GM12878 (cell line): ENCODE measurements at regions not wholly inside any gene's neighbourhood (a gene's known extent, or its start where the extent isn't known, plus 50 kb on each side); places are given as distances from the start of the nearest gene placed in this dataset.

Experiments
- ATAC-seq: fragments of 200-7000 bp; cut with Tn5 transposase; 3 replicates; pipeline ENCODE4 v1.9.1; 2020; ENCODE audit warnings: mild to moderate bottlenecking, moderate library complexity
- BruUV-seq: library from RNA; stranded (reverse); fragments of 400-500 nt; replicated peaks from 2 replicates; lab custom pipeline; 2021; lab: Mats Ljungman, UMichigan
- CTCF ChIA-PET: fragments of 300-600 bp; sonication (Branson Sonifier 250); formaldehyde crosslinking; extraction: SDS; loops from one replicate; lab custom pipeline; 2021; ENCODE audit warnings: inconsistent platforms; lab: Yijun Ruan, JAX
- POLR2A ChIA-PET: fragments of 350-600 bp; formaldehyde crosslinking; extraction: SDS; loops from one replicate; lab custom pipeline; 2021; ENCODE audit warnings: inconsistent platforms; lab: Charles Lee
- RAD21 ChIA-PET: fragments of 300-600 bp; sonication (Branson Sonifier 250); formaldehyde crosslinking; loops from one replicate; lab custom pipeline; 2023; ENCODE audit warnings: antibody characterized with exemption; ENCODE audit not compliant: unreplicated experiment; lab: Charles Lee
- SMC1A ChIA-PET: fragments of 300-600 bp; sonication (Branson Sonifier 250); formaldehyde crosslinking; loops from one replicate; lab custom pipeline; 2023; ENCODE audit not compliant: unreplicated experiment, uncharacterized antibody; lab: Charles Lee
- DNase-seq: peaks from one replicate; pipeline ENCODE4 v3.0.0-alpha.2; 2011; ENCODE audit warnings: low read depth, low spot score
- FAIRE-seq: peaks from 3 replicates; lab custom pipeline; 2011; peaks lifted over from hg19 to GRCh38; lab: Jason Lieb, UNC
- H2AFZ ChIP-seq: 2 replicates; pipeline ENCODE4 v1.6.0; 2011; ENCODE audit warnings: low read depth, low read length, control low read depth; ENCODE audit not compliant: control insufficient read depth
- H3K27ac ChIP-seq: 2 replicates; pipeline ENCODE4 v1.5.1; 2011; ENCODE audit warnings: control low read depth; ENCODE audit not compliant: control insufficient read depth, insufficient read depth
- H3K27me3 ChIP-seq, 2 experiments: replicated peaks in 1 of 2; 2 replicates each; pipeline versions ENCODE4 v1.6.0 to v1.6.1; 2011; ENCODE audit warnings: low read length in 1 of 2; ENCODE audit not compliant: control insufficient read depth in 2 of 2, insufficient read depth in 2 of 2
- H3K36me3 ChIP-seq, 2 experiments: 2 replicates each; pipeline ENCODE4 v1.5.1; 2011; ENCODE audit warnings: low read length in 1 of 2; ENCODE audit not compliant: control insufficient read depth in 2 of 2, insufficient read depth in 2 of 2
- H3K4me1 ChIP-seq: 2 replicates; pipeline ENCODE4 v1.6.1; 2011; ENCODE audit warnings: mild to moderate bottlenecking, low read length, moderate library complexity, mixed read lengths; ENCODE audit not compliant: control insufficient read depth, insufficient read depth
- H3K4me2 ChIP-seq: 2 replicates; pipeline ENCODE4 v1.6.0; 2011; ENCODE audit warnings: control low read depth; ENCODE audit not compliant: control insufficient read depth, insufficient read depth
- H3K4me3 ChIP-seq: fragments of 200-600 bp; sonication (generic); 2 replicates; pipeline ENCODE4 v1.5.1; 2016
- H3K79me2 ChIP-seq: 2 replicates; pipeline ENCODE4 v1.6.0; 2011; ENCODE audit warnings: low read length; ENCODE audit not compliant: control insufficient read depth, insufficient read depth
- H3K9ac ChIP-seq: 2 replicates; pipeline ENCODE4 v1.8.0; 2011; ENCODE audit warnings: low read length, control low read depth, mixed read lengths; ENCODE audit not compliant: control insufficient read depth, insufficient read depth
- H3K9me3 ChIP-seq: replicated peaks from 3 replicates; pipeline ENCODE4 v1.5.1; 2011; ENCODE audit warnings: mild to moderate bottlenecking, low read length; ENCODE audit not compliant: control insufficient read depth, insufficient read depth
- H4K20me1 ChIP-seq: 2 replicates; pipeline ENCODE4 v1.6.0; 2011; ENCODE audit not compliant: control insufficient read depth, insufficient read depth
- HCFC1 ChIP-seq: fragments of 150-350 bp; IDR thresholded peaks from 2 replicates; pipeline ENCODE4 v1.6.1; 2014; ENCODE audit warnings: low read length
- IRF5 ChIP-seq: fragments of 450-650 bp; IDR thresholded peaks from 2 replicates; pipeline ENCODE4 v1.6.1; 2017; ENCODE audit warnings: borderline replicate concordance
- JUNB ChIP-seq: IDR thresholded peaks from 2 replicates; pipeline ENCODE4 v1.6.1; 2016; ENCODE audit warnings: antibody characterized with exemption, mild to moderate bottlenecking
- MEF2A ChIP-seq: IDR thresholded peaks from 2 replicates; pipeline ENCODE4 v1.6.1; 2011; ENCODE audit warnings: low read depth, mild to moderate bottlenecking, low read length, moderate library complexity; ENCODE audit not compliant: insufficient read depth
- MTA2 ChIP-seq: fragments of 450-650 bp; IDR thresholded peaks from 2 replicates; pipeline ENCODE4 v1.6.1; 2016; ENCODE audit warnings: low read depth, mild to moderate bottlenecking, moderate library complexity
- MYC ChIP-seq: IDR thresholded peaks from 2 replicates; pipeline ENCODE4 v1.6.1; 2011; ENCODE audit warnings: mild to moderate bottlenecking, low read length, moderate library complexity, inconsistent platforms; ENCODE audit not compliant: insufficient read depth, insufficient replicate concordance, insufficient read length, severe bottlenecking
- NR2C2 ChIP-seq: IDR thresholded peaks from 2 replicates; pipeline ENCODE4 v1.6.1; 2011; ENCODE audit warnings: borderline replicate concordance, low read depth; ENCODE audit not compliant: control insufficient read depth, insufficient read length
- PML ChIP-seq: IDR thresholded peaks from 2 replicates; pipeline ENCODE4 v1.6.1; 2012; ENCODE audit warnings: low read length, inconsistent platforms
- PRDM15 ChIP-seq: fragments of 450-650 bp; formaldehyde crosslinking; IDR thresholded peaks from 2 replicates; pipeline ENCODE4 v1.4.0; 2020; ENCODE audit warnings: mild to moderate bottlenecking, moderate library complexity
- RELB ChIP-seq: fragments of 450-650 bp; IDR thresholded peaks from 2 replicates; pipeline ENCODE4 v1.6.1; 2017; ENCODE audit warnings: low read depth, mild to moderate bottlenecking, moderate library complexity
- RFX5 ChIP-seq: IDR thresholded peaks from 2 replicates; pipeline ENCODE4 v1.6.1; 2011; ENCODE audit warnings: low read depth, low read length, improper control_type of control experiment
- SPI1 ChIP-seq: IDR thresholded peaks from 2 replicates; pipeline ENCODE4 v1.6.1; 2011; ENCODE audit warnings: low read depth, mild to moderate bottlenecking, low read length, moderate library complexity, borderline replicate concordance; ENCODE audit not compliant: insufficient read depth
- WGBS: methylation state at CpG from one replicate; pipeline ENCODE4 v1.1.6; 2016; ENCODE audit warnings: low lambda C conversion rate; ENCODE audit not compliant: insufficient replicate concordance, insufficient coverage; ENCODE audit errors: missing lambda C conversion rate; 5-methylcytosine and 5-hydroxymethylcytosine counted together
- in situ Hi-C: fragments of 300-500 bp; cut with MboI; formaldehyde crosslinking; loops from 9 replicates; pipeline ENCODE4 v1.14.3; 2018; ENCODE audit warnings: mixed read lengths
- intact Hi-C: fragments of 100-400 bp; cut with micrococcal nuclease; formaldehyde crosslinking; loops from one replicate; pipeline ENCODE4 v1.14.2; 2022; ENCODE audit not compliant: unreplicated experiment
- TF ChIP-seq, protein P1 (sequence below): fragments of 450-650 bp; IDR thresholded peaks from 2 replicates; pipeline ENCODE4 v1.6.1; 2017; ENCODE audit warnings: mild to moderate bottlenecking, low read depth, inconsistent platforms; ENCODE audit not compliant: poor library complexity, severe bottlenecking

- Histone ChIP-seq H3K4me2 (no peak overlapping the region), H3K27ac (no peak overlapping the region), H3K79me2 (no peaks in the 10 kb centered on the region), H2AFZ (no peak overlapping the region), H3K27me3 (no peaks in the 10 kb centered on the region), H3K36me3 (no peaks in the 10 kb centered on the region), H3K9me3 (no peaks in the 10 kb centered on the region), H3K4me3 (no peak overlapping the region), H4K20me1 (no peaks in the 10 kb centered on the region), H3K4me1 (no peaks in the 10 kb centered on the region), H3K9ac (no peak overlapping the region)
- in situ Hi-C loops, result no loop called here
- WGBS, result 41% methylated on average over 5 of the region's 5 CpGs
- intact Hi-C loops, result no loop called here
- TF ChIP-seq PRDM15 (CRISPR knock-in tag), result no peak
- no peak for TF ChIP-seq JUNB
- no peak for TF ChIP-seq HCFC1
- no peak for TF ChIP-seq MYC
- TF ChIP-seq MEF2A, result no peak
- TF ChIP-seq, protein P1, sequence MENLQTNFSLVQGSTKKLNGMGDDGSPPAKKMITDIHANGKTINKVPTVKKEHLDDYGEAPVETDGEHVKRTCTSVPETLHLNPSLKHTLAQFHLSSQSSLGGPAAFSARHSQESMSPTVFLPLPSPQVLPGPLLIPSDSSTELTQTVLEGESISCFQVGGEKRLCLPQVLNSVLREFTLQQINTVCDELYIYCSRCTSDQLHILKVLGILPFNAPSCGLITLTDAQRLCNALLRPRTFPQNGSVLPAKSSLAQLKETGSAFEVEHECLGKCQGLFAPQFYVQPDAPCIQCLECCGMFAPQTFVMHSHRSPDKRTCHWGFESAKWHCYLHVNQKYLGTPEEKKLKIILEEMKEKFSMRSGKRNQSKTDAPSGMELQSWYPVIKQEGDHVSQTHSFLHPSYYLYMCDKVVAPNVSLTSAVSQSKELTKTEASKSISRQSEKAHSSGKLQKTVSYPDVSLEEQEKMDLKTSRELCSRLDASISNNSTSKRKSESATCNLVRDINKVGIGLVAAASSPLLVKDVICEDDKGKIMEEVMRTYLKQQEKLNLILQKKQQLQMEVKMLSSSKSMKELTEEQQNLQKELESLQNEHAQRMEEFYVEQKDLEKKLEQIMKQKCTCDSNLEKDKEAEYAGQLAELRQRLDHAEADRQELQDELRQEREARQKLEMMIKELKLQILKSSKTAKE, result no peak
- TF ChIP-seq MTA2, result no peak
- no peak for TF ChIP-seq SPI1
- no peak for TF ChIP-seq NR2C2
- TF ChIP-seq RFX5, result no peak
- no peak for TF ChIP-seq RELB
- no peak for TF ChIP-seq IRF5
- no peak for TF ChIP-seq PML
- ChIA-PET SMC1A (no interaction called here), CTCF (no interaction called here), RAD21 (no interaction called here), POLR2A (no interaction called here)
- no peak for ATAC-seq
- no peak for FAIRE-seq
- DNase-seq, result no peak
- no TSS peak for BruUV-seq
These were observed 153.1 kb upstream of the PLXNA2 start for GRCh38 chr1:208397286-208397685.
